GM13977 (cell line): ENCODE measurements at regions not wholly inside any gene's neighbourhood (a gene's known extent, or its start where the extent isn't known, plus 50 kb on each side); places are given as distances from the start of the nearest gene placed in this dataset.
A peak's percentile ranks its signal among the peaks of the same experiment; 100 is the strongest.
"Not testable (repeated sequence)": the region's sequence is repeated elsewhere in the genome, so short reads cannot be mapped to it uniquely, and the experiment has no call there.

Experiments
- DNase-seq: peaks from one replicate; pipeline ENCODE4 v3.0.0; 2012; ENCODE audit warnings: low spot score
- in situ Hi-C: fragments of 300-500 bp; cut with MboI; formaldehyde crosslinking; loops from one replicate; pipeline ENCODE4 v1.12.0; 2022; ENCODE audit warnings: low sequenced_read_pairs, low pct_unique_long_range_greater_than_20kb, mixed read lengths, inconsistent platforms; ENCODE audit not compliant: unreplicated experiment
- TF ChIP-seq, protein P1 (sequence below): IDR thresholded peaks from 2 replicates; pipeline ENCODE4 v1.5.1; 2012; ENCODE audit warnings: mild to moderate bottlenecking, control low read depth; ENCODE audit not compliant: insufficient read depth; ENCODE audit errors: extremely low read depth, missing control alignments

DNA sequence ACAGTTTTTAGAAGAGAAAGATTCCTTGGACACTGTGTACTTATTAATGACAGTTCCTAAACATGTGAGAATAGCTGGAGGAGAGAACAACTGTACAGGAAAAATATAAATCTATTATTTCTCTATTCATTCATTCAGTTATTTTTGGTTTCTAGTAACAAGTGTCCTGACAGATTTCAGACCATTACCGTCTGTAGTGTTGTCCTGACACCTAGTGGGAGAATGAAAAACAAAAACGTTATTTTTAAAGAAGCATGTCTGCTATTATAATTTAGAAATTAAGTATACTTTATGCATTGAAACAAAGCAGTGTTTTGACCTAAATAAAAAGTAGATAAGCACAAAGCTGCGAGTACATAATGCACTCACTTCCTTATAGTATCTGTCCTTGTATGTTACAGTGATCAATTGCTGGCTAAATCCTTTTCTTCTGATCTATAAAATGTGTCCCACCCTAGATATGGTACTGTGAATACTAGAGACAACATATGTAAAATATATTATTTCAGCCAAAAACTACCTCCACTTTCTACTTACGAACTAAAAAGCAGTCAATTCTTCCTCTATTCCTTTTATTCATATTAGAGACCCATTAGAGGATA lies 575.6 kb downstream of the ARL4A start:
- TF ChIP-seq, protein P1, sequence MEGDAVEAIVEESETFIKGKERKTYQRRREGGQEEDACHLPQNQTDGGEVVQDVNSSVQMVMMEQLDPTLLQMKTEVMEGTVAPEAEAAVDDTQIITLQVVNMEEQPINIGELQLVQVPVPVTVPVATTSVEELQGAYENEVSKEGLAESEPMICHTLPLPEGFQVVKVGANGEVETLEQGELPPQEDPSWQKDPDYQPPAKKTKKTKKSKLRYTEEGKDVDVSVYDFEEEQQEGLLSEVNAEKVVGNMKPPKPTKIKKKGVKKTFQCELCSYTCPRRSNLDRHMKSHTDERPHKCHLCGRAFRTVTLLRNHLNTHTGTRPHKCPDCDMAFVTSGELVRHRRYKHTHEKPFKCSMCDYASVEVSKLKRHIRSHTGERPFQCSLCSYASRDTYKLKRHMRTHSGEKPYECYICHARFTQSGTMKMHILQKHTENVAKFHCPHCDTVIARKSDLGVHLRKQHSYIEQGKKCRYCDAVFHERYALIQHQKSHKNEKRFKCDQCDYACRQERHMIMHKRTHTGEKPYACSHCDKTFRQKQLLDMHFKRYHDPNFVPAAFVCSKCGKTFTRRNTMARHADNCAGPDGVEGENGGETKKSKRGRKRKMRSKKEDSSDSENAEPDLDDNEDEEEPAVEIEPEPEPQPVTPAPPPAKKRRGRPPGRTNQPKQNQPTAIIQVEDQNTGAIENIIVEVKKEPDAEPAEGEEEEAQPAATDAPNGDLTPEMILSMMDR = peak; percentile 34
- DNase-seq = peak; percentile 6
- in situ Hi-C loops = no loop called here

GRCh38 chr7:13265271-13265670 lies 577.8 kb downstream of the ARL4A start:
- in situ Hi-C loops = no loop called here
- DNase-seq = no peak

GRCh38 chr7:13274205-13274604 lies 586.8 kb downstream of the ARL4A start:
- in situ Hi-C loops = not testable (repeated sequence)

More at GRCh38 chr7:13265271-13265670, 577.8 kb downstream of the ARL4A start:
- TF ChIP-seq, protein P1 = no peak

GRCh38 chr7:13276977-13277376 lies 589.5 kb downstream of the ARL4A start:
- TF ChIP-seq, protein P1 = peak; percentile 39
- no peak for DNase-seq
- in situ Hi-C loops = loop anchor here (25.0 kb wide), 1 partner anchor 1410 kb away; no protein-coding TSS in a partner anchor

More at GRCh38 chr7:13274205-13274604, 586.8 kb downstream of the ARL4A start:
- DNase-seq = not testable (repeated sequence)

GRCh38 chr7:13278020-13278419 lies 590.6 kb downstream of the ARL4A start:
- in situ Hi-C loops = loop anchor here (25.0 kb wide), 1 partner anchor 1409 kb away; no protein-coding TSS in a partner anchor
- DNase-seq = no peak
- TF ChIP-seq, protein P1 = no peak

GRCh38 chr7:13279854-13280435 lies 592.5 kb downstream of the ARL4A start:
- no peak for DNase-seq
- in situ Hi-C loops = loop anchor here (25.0 kb wide), 1 partner anchor 1407 kb away; no protein-coding TSS in a partner anchor
- TF ChIP-seq, protein P1 = peak; percentile 22

- in situ Hi-C loops = loop anchor here (25.0 kb wide), 1 partner anchor 1405 kb away; no protein-coding TSS in a partner anchor
- TF ChIP-seq, protein P1 = no peak
- no peak for DNase-seq
These were observed 595.0 kb downstream of the ARL4A start for GRCh38 chr7:13282377-13282980.
